PC-3 (cell line): ENCODE measurements at regions not wholly inside any gene's neighbourhood (a gene's known extent, or its start where the extent isn't known, plus 50 kb on each side); places are given as distances from the start of the nearest gene placed in this dataset.

Source experiments
- ATAC-seq: fragments of 200-7000 bp; cut with Tn5 transposase; 2 replicates; pipeline ENCODE4 v1.9.1; 2020; ENCODE audit warnings: mild to moderate bottlenecking, moderate library complexity
- BruUV-seq: library from RNA; stranded (reverse); fragments of 400-500 nt; replicated peaks from 2 replicates; lab custom pipeline; 2021; lab: Mats Ljungman, UMichigan
- CTCF ChIA-PET: fragments of 300-600 bp; sonication (Branson Sonifier 250); formaldehyde crosslinking; loops from one replicate; lab custom pipeline; 2022; ENCODE audit warnings: antibody characterized with exemption; lab: Charles Lee
- POLR2A ChIA-PET: fragments of 300-600 bp; sonication (Branson Sonifier 250); formaldehyde crosslinking; loops from one replicate; lab custom pipeline; 2022; ENCODE audit warnings: antibody characterized with exemption; ENCODE audit not compliant: unreplicated experiment; lab: Charles Lee
- DNase-seq: peaks from one replicate; pipeline ENCODE4 v3.0.0-alpha.2; 2015
- H2AFZ ChIP-seq: fragments of 300-600 bp; sonication (generic); 2 replicates; pipeline ENCODE4 v1.6.0; 2016; ENCODE audit warnings: antibody characterized with exemption, low read length
- H3F3A ChIP-seq: fragments of 300-600 bp; sonication (generic); one replicate; pipeline ENCODE4 v1.6.0; 2017; ENCODE audit warnings: antibody characterized with exemption, low read length, control low read depth, mild to moderate bottlenecking; ENCODE audit not compliant: unreplicated experiment
- H3K27ac ChIP-seq: fragments of 300-600 bp; sonication (generic); 2 replicates; pipeline ENCODE4 v1.5.1; 2016; ENCODE audit warnings: mild to moderate bottlenecking, low read length
- H3K27me3 ChIP-seq: fragments of 300-600 bp; sonication (generic); 2 replicates; pipeline ENCODE4 v1.6.1; 2016; ENCODE audit warnings: low read length, mixed read lengths
- H3K36me3 ChIP-seq: fragments of 300-600 bp; sonication (generic); 2 replicates; pipeline ENCODE4 v1.6.1; 2016; ENCODE audit warnings: low read depth, mixed run types, low read length, mixed read lengths
- H3K4me1 ChIP-seq: fragments of 300-600 bp; sonication (generic); 2 replicates; pipeline ENCODE4 v1.5.1; 2016; ENCODE audit warnings: low read length; ENCODE audit not compliant: insufficient read depth
- H3K4me2 ChIP-seq: fragments of 300-600 bp; sonication (generic); 2 replicates; pipeline ENCODE4 v1.6.0; 2016; ENCODE audit warnings: low read length
- H3K4me3 ChIP-seq: fragments of 300-600 bp; sonication (generic); 2 replicates; pipeline ENCODE4 v1.5.1; 2016; ENCODE audit warnings: mild to moderate bottlenecking, low read length, mixed read lengths
- H3K79me2 ChIP-seq: fragments of 300-600 bp; sonication (generic); 2 replicates; pipeline ENCODE4 v1.6.1; 2017; ENCODE audit warnings: low read length, mixed read lengths
- H3K9ac ChIP-seq: fragments of 300-600 bp; sonication (generic); 2 replicates; pipeline ENCODE4 v1.6.0; 2016; ENCODE audit warnings: mild to moderate bottlenecking, low read length
- H3K9me2 ChIP-seq: fragments of 300-600 bp; sonication (generic); replicated peaks from 2 replicates; pipeline ENCODE4 v1.6.1; 2016; ENCODE audit warnings: mixed run types, low read length, mixed read lengths
- H3K9me3 ChIP-seq: fragments of 300-600 bp; sonication (generic); 2 replicates; pipeline ENCODE4 v1.6.1; 2016; ENCODE audit warnings: low read length, mixed read lengths
- H4K20me1 ChIP-seq: fragments of 300-600 bp; sonication (generic); 2 replicates; pipeline ENCODE4 v1.6.1; 2016; ENCODE audit warnings: low read length, mixed read lengths
- EZH2 ChIP-seq: fragments of 300-600 bp; sonication (generic); IDR thresholded peaks from one replicate; pipeline ENCODE4 v1.6.1; 2017; ENCODE audit warnings: antibody characterized with exemption, mild to moderate bottlenecking, low read length; ENCODE audit not compliant: unreplicated experiment
- EZH2phosphoT487 ChIP-seq: fragments of 300-600 bp; sonication (generic); IDR thresholded peaks from 2 replicates; pipeline ENCODE4 v1.6.1; 2018; ENCODE audit warnings: mild to moderate bottlenecking, antibody characterized with exemption, low read length, borderline replicate concordance
- intact Hi-C: fragments of 100-400 bp; cut with micrococcal nuclease; formaldehyde crosslinking; loops from 2 replicates; pipeline ENCODE4 v1.9.0; 2023
- TF ChIP-seq, protein P1 (sequence below): fragments of 300-600 bp; sonication (generic); conservative IDR thresholded peaks from 2 replicates; pipeline ENCODE4 v1.5.1; 2017; ENCODE audit warnings: antibody characterized with exemption, low read depth, mild to moderate bottlenecking, low read length

DNA sequence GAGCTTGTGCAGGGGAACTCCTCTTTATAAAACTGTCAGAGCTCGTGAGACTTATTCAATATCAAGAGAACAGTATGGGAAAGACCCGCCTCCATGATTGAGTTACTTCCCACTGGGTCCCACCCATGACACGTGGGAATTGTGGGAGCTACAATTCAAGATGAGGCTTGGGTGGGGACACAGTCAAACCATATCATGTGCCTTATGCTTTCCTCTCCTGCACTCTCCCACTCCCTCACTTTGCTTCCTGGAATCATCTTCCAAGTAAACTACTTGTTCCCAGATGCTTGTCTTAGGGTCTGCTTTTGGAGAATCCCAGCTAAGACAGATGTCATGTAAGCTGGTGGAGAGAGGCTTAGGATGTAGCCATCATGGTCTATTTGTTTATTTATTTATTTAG, 271.2 kb downstream of the HAPSTR1 start:
- Histone ChIP-seq H3K9me2 (no peaks in the 10 kb centered on the region), H3K4me1 (no peaks in the 10 kb centered on the region), H3K79me2 (no peaks in the 10 kb centered on the region), H3K36me3 (no peaks in the 10 kb centered on the region), H4K20me1 (no peaks in the 10 kb centered on the region), H3F3A (no peaks in the 10 kb centered on the region), H3K4me3 (no peak overlapping the region), H3K27ac (no peak overlapping the region), H2AFZ (no peak overlapping the region), H3K9me3 (no peaks in the 10 kb centered on the region), H3K27me3 (no peaks in the 10 kb centered on the region), H3K4me2 (no peak overlapping the region), H3K9ac (no peak overlapping the region)
- POLR2A ChIA-PET, result no interaction called here
- TF ChIP-seq EZH2phosphoT487 (no peak), EZH2 (no peak)
- TF ChIP-seq, protein P1, sequence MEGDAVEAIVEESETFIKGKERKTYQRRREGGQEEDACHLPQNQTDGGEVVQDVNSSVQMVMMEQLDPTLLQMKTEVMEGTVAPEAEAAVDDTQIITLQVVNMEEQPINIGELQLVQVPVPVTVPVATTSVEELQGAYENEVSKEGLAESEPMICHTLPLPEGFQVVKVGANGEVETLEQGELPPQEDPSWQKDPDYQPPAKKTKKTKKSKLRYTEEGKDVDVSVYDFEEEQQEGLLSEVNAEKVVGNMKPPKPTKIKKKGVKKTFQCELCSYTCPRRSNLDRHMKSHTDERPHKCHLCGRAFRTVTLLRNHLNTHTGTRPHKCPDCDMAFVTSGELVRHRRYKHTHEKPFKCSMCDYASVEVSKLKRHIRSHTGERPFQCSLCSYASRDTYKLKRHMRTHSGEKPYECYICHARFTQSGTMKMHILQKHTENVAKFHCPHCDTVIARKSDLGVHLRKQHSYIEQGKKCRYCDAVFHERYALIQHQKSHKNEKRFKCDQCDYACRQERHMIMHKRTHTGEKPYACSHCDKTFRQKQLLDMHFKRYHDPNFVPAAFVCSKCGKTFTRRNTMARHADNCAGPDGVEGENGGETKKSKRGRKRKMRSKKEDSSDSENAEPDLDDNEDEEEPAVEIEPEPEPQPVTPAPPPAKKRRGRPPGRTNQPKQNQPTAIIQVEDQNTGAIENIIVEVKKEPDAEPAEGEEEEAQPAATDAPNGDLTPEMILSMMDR, result no peak
- CTCF ChIA-PET, result no interaction called here
- intact Hi-C loops, result no loop called here
- ATAC-seq, result no peak
- no peak for DNase-seq
- no TSS peak for BruUV-seq

DNA sequence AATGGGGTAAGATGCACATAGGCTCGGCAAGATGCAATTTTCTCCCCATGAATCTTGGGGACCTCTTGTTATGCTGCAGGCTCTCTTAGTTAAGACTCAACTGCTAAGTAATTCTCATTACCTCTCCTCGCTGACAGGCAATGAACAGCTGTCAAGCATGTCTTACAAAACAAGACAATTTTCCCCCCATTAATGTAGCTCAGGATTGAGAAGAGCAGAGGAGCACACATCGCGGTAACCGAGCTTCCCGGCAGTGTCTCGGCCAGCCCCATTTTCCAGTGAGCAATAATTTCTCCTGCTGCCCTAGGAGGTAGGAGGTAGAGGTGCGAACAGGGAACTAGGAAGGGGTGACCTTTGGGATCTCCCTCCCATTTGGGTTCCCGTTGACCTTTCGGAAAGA, 272.1 kb downstream of the HAPSTR1 start:
- Histone ChIP-seq H3K79me2 (no peaks in the 10 kb centered on the region), H3K27me3 (no peaks in the 10 kb centered on the region), H3K4me3 (no peak overlapping the region), H3K4me1 (no peaks in the 10 kb centered on the region), H2AFZ (no peak overlapping the region), H3K27ac (no peak overlapping the region), H3K4me2 (no peak overlapping the region), H3K9me2 (no peaks in the 10 kb centered on the region), H3F3A (no peaks in the 10 kb centered on the region), H3K36me3 (no peaks in the 10 kb centered on the region), H3K9ac (no peak overlapping the region), H4K20me1 (no peaks in the 10 kb centered on the region), H3K9me3 (no peaks in the 10 kb centered on the region)
- no TSS peak for BruUV-seq
- no peak for ATAC-seq
- no peak for DNase-seq
- ChIA-PET CTCF (no interaction called here), POLR2A (no interaction called here)
- TF ChIP-seq EZH2phosphoT487 (no peak), EZH2 (no peak)
- TF ChIP-seq, protein P1, result no peak
- intact Hi-C loops, result no loop called here

DNA sequence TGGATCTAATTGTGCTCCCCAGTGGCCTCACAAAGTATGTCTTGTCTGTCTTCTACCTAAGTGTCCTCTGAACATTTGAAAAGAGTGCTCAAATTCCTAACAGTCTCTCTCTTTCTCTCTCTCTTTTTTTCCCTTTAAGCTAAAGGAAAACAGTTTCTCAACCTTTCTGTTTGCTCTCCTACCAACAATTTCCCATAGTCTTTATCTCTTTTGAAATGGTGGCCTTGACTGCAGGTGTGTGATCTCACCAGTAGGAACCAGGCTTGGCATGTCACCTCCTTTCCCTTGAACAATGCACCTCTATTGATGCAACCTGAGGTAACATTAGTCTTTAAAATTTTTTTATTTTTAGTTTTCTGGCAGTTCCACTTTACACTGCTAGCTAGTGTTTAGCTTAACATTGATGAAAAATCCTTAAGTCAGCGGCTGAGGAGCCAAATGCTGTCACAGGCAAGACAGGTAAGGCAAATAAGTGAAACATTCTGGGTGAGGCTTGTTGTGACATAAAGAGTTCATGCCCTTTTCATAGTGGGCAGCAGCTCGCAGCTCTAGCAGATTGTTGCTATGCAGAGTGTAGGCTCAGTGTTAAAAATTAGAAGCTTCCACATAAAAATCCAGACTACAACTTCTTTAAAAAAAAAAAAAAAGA, 273.4 kb downstream of the HAPSTR1 start:
- ATAC-seq, result no peak
- BruUV-seq, result no TSS peak
- Histone ChIP-seq H3K4me2 (no peak overlapping the region), H3K27me3 (no peaks in the 10 kb centered on the region), H3F3A (no peaks in the 10 kb centered on the region), H3K9ac (no peak overlapping the region), H4K20me1 (no peaks in the 10 kb centered on the region), H3K79me2 (no peaks in the 10 kb centered on the region), H3K9me2 (no peaks in the 10 kb centered on the region), H3K4me3 (no peak overlapping the region), H2AFZ (no peak overlapping the region), H3K4me1 (no peaks in the 10 kb centered on the region), H3K9me3 (no peaks in the 10 kb centered on the region), H3K27ac (no peak overlapping the region), H3K36me3 (no peaks in the 10 kb centered on the region)
- DNase-seq, result no peak
- intact Hi-C loops, result no loop called here
- TF ChIP-seq, protein P1, result no peak
- TF ChIP-seq EZH2phosphoT487, result no peak
- TF ChIP-seq EZH2, result no peak
- CTCF ChIA-PET, result no interaction called here
- POLR2A ChIA-PET, result no interaction called here
